ENCODE measurements at regions not wholly inside any gene's neighbourhood (a gene's known extent, or its start where the extent isn't known, plus 50 kb on each side); places are given as distances from the start of the nearest gene placed in this dataset.
A peak's percentile ranks its signal among the peaks of the same experiment; 100 is the strongest.

DNA sequence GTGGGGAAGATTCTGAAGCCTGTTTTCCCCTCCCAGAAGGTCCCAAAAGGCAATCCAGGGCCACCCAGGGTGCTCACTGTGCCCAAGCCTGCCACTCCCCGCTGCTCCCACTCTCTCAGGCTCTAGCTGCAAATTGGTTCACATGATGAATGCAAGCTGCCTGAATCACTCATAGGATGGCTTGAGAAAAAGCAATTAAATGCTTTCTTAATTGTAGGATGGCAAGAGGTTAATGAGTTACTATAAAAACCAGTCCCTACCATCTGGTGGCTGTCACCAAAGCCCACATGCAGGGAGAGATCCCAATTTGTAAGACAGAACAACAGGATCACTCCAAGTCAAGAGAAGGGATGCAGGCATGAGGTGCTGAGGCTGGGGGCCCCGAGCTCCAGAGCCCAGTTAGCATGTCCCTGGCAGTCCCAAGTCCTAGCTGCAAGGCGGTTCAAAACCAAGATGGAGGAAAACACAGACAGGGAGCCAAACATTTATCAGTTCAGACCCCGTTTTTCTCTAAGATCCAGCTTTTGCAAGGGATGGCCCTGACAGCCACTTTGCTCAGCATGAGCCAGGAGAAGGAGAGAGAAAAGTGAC is 207.1 kb downstream of the UACA start:
- ATAC-seq = no peak
- DNase-seq = no peak

GRCh38 chr15:70555713-70556112 is 207.6 kb downstream of the UACA start:
- DNase-seq = peak; percentile 37
- ATAC-seq = no peak

DNA sequence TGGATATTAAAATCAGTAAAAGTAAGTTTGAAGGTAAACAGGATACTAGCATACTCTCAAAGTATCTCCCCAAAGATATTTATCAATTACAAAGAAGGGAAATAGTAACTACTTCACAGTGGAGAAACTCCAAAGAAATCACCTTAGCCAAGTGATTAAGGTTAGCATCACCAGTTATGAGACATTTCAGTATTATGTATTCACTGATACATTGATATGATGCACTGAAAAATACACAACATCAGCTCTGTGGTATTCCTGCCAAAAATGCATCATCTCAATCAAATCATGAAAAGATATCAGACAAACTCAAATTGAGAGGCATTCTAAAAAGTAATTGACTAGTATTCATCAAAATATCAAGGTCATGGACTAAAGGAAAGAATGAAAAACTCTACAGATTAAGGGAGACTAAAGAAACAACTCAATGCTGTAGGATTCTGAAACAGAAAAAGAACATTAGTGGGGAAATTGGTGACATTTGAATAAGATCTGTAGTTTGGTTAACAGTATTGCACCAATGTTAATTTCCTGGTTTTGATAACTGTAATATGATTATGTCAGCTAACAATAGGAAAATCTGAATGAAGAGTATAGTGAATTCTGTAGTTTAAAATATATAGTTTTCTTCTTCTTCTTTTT is 215.4 kb downstream of the UACA start:
- ATAC-seq (peak; percentile 80), DNase-seq (no peak)

- DNase-seq (no peak), ATAC-seq (no peak)
Measured at GRCh38 chr15:70545526-70545925, 217.8 kb downstream of the UACA start.

DNA sequence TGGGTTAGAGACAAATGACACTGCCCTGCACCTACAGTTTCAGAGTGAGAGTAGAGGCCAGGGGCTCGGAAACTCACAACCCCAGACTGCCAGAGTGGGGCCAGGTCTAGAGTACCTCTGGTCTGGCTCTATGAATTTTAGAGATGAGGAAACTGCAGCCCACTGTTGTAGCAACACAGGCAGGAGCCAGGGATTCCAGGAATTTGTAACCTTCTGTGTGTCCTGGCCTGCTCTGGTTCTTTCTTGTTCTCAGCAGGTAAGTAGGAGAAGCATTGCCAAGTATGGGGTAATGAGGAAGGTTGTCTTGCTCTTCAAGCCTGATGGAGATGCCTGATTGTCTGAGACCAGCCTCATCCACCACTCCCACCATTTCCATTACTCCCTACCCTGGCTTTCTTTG is 221.8 kb downstream of the UACA start:
- ATAC-seq (no peak), DNase-seq (no peak)

GRCh38 chr15:70539912-70540530 is 223.3 kb downstream of the UACA start:
- ATAC-seq = no peak
- DNase-seq = no peak

DNA sequence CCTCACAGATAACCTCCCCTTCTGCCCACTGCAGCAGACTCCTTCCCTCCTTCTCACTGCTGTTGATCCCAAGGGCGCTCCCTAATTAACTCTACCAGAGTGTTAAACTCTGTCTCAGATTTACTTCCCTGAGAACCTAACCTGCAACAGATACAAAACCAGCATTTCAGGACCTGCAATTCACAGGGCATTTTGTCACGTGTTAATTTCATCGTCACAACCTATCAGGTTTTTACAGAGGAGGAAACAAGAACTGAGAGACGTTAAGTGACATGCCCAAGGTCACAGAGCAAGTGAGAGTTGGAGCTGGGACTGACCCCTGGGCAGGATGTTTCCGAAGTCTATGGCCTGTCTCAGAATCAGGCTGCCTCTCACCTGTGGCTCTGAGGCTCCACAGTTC is 223.9 kb downstream of the UACA start:
- DNase-seq (no peak), ATAC-seq (no peak)

GRCh38 chr15:70538278-70538677 is 225.1 kb downstream of the UACA start:
- ATAC-seq = no peak

GRCh38 chr15:70535955-70536338 is 227.4 kb downstream of the UACA start:
- DNase-seq = no peak
- ATAC-seq = no peak

More at GRCh38 chr15:70538278-70538677, 225.1 kb downstream of the UACA start:
- DNase-seq = no peak

DNA sequence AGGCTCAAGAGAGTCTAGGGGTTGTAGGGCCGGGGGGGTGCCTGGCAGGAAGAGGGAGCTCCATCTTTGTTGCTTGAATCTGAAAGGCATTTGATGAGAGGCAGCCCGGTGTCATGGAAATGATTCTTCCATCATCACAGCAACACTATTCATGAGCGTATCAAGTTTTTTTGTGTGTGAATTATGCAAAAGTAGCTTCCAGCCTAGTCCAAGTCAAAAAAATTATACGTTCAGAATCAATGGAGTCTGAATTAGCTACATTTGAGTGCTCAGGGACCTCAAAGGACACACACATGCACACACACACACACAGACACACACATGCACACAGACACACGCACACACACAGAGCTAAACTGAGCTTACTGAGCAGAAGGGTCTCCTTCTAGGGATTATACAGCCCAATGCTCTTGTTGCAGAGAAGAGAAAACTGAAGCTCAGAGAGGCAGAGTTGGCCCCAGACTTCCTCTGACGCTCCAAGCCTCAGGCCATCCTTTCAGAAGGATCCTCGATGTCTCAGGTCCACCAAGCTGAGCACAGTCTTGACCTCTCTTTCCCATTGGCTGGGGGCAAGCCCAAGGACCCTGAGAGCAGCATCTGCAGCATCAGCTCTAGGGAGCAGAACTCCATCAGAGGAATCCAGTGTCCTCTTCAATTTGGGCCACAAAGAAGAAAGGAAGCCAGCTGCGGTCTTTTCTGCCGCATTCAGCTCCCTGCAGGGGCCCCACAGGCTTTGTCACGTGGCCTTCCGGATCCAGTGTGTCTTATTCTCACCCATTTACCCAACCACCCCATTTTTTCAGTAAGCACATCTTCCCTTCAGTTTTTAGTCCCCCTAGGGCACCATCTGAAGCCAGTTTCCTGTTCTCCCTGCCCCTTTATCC is 228.0 kb downstream of the UACA start:
- ATAC-seq (peak; percentile 74), DNase-seq (peak; percentile 58)

DNA sequence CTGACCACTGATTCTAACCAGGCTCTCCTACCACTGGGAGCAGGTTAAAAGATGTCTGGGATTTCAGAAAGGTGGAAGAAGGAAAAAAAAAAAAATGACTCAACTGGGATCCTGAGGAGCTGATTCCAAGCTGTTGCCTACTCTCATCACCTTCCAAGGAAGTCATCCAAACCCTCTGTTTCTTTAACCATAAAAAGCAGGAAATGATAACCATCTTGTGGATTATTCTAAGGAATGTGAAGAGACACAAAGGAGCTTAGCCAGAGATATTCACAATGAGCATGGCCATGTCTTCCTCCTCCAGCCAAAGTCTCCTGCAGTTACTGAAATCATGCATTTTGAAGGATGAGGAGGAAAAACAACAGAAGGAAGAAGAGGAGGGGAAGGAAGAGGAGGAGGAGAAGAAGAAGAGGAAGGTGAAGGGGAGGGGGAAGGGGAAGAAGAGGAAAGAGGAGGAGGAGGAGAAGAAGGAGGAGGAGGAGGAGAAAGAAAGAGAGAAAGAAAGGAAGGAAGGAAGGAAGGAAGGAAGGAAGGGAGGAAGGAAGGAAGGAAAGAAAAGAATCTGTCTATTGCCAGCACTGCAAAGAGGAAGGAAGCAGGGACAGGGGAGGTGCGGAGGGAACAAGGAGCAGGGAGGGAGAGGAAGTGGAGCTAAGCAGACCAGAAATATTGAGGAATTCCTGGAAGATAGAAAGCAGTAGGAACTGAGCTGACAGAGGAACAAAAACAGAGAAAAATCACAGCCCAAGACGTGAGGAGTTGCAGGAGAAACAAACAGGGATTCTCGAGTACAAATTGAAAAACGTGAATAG is 229.2 kb downstream of the UACA start:
- DNase-seq = no peak
- no peak for ATAC-seq

GRCh38 chr15:70532531-70533186 is 230.7 kb downstream of the UACA start:
- no peak for ATAC-seq

DNA sequence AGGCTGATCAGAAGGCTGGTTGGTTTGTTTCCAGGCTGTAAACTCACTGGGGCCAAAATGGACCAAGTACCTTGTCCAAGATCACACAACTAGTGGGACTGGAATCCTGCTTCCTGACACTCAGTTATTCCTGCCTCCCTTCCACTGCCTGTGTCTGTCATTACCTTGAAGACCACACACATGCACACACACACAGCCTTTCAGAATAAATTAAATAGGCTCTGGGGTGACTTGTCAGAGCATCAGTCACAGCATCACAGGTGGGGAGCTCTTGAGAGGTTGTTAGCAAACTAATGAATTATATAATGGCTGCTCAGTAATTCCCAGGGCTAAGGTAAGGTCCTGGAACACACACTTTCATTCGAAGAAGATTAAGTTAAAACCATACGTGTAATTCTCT is 231.8 kb downstream of the UACA start:
- DNase-seq (no peak), ATAC-seq (no peak)

More at GRCh38 chr15:70532531-70533186, 230.7 kb downstream of the UACA start:
- DNase-seq = no peak

DNA sequence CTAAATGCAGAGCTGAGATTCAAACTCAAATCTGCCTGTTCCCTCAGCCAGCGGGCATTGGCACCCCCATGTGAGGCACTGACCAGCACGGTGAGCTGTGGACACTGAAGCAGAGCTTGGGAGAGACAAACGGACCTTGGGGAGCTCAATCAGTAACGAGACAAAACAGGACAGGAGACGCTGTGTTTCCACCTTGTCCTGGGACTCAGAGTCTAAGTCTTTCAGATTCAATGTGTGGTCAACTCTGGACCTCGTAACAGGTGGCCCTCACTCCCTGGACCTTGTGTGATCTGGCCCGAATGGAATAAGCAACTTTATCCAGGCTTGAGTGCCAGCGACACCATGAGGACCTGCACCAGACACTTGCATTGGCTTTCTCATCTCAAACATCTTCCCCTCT is 232.5 kb downstream of the UACA start:
- no peak for ATAC-seq
- no peak for DNase-seq

GRCh38 chr15:70530503-70530902 is 232.9 kb downstream of the UACA start:
- ATAC-seq (no peak), DNase-seq (no peak)

DNA sequence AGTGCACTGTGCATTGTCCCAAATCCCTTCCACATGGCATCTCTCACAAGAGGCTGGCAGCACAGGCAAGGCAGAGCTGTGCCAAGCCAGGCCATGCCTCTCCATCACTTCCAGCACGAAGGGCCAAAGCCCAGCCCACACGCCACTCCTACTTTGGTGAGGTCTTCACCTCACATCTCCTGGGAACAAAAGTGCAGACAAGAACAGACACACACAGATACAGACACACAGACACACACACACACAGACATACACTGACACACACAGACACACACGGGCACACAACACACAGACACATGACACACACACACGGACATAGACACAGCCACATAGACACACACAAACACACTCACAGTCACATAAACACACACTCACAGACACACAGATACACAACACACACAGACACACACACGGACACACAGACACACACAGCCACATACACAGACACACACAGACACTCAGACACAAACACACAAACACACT is 233.3 kb downstream of the UACA start:
- DNase-seq (no peak), ATAC-seq (no peak)

DNA sequence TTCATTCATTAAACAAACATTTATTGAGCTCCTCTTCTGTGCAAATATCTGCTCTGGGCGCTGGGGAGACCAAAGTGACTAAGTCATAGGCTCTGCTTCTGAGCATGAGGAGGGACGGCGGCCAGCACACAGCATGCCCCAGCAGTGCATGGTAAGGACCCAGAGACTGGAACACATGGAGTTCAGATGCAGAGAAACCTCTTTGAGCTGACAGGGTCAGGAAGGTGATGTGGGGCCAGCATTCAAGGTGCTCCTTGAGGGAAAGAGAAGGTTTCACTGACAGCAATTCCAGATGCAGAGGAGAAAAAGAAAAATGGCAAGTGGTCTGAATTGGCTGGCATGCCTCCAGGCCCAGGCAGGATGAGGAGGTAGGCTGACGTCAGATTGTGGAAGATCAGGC is 234.5 kb downstream of the UACA start:
- no peak for DNase-seq
- no peak for ATAC-seq

GRCh38 chr15:70528270-70528706 is 235.1 kb downstream of the UACA start:
- peak; percentile 93 for ATAC-seq
- peak; percentile 57 for DNase-seq

DNA sequence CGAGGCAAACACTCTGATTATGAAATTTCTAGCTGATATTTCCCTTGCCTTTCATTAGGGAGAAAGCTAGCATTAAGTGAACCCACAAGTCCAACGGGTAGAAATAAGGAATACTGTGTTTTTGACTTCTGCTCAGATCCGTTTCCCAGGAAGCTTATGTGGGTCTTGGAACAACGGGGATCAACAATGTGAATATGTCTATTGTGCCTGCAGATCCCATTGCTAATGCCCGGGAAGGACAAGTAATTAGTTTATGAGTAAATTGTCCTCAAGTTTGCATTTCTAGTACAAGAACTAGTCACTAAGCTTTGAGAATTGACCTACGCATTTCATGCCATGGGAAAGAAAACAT is 236.4 kb downstream of the UACA start:
- ATAC-seq (no peak), DNase-seq (no peak)

- ATAC-seq (peak; percentile 24), DNase-seq (peak; percentile 55)
Measured at GRCh38 chr15:70526221-70526973, 237.0 kb downstream of the UACA start.

- no peak for ATAC-seq
- no peak for DNase-seq
Measured at GRCh38 chr15:70525551-70525950, 237.8 kb downstream of the UACA start.
